Right lobe of liver (tissue), 6 donors: ENCODE measurements at regions not wholly inside any gene's neighbourhood (a gene's known extent, or its start where the extent isn't known, plus 50 kb on each side); places are given as distances from the start of the nearest gene placed in this dataset.

ENCODE experiments used
- ATAC-seq, 4 donors: fragments of 200-7000 bp; cut with Tn5 transposase; one replicate each; pipeline ENCODE4 v1.9.1; 2020; ENCODE audit warnings: mild to moderate bottlenecking in 4 of 4, moderate library complexity in 4 of 4
- DNase-seq, 3 donors: peaks; one replicate each; pipeline ENCODE4 v3.0.0-alpha.2; 2020
- H3K27ac ChIP-seq, 3 donors: fragments of 200-600 bp; one replicate each; pipeline ENCODE4 v1.8.0; 2022
- H3K27me3 ChIP-seq, 2 donors: fragments of 200-600 bp; one replicate each; pipeline ENCODE4 v1.8.0; 2022
- H3K36me3 ChIP-seq, 4 donors: fragments of 200-600 bp; sonication (generic) in 1 of 4; one replicate each; pipeline versions ENCODE4 v1.5.1 to v1.8.0; 2017 to 2022; ENCODE audit warnings: control low read depth in 1 of 4
- H3K4me1 ChIP-seq, 4 donors: fragments of 200-600 bp; sonication (generic) in 1 of 4; one replicate each; pipeline versions ENCODE4 v1.5.1 to v1.8.0; 2017 to 2022; ENCODE audit warnings: control low read depth in 1 of 4
- H3K4me3 ChIP-seq, 3 donors: fragments of 200-600 bp; one replicate each; pipeline ENCODE4 v1.8.0; 2022
- H3K9me3 ChIP-seq, 4 donors: fragments of 200-600 bp; sonication (generic) in 1 of 4; one replicate each; pipeline versions ENCODE4 v1.5.1 to v1.8.0; 2017 to 2022; ENCODE audit warnings: control low read depth in 1 of 4
- CTCF ChIP-seq, 4 donors: fragments of 200-600 bp in 3 of 4; fragments of 450-650 bp in 1 of 4; IDR thresholded peaks; one replicate each; pipeline versions ENCODE4 v1.5.1 to v1.8.0; 2016 to 2022; ENCODE audit warnings: antibody characterized with exemption in 4 of 4, mild to moderate bottlenecking in 2 of 4
- POLR2A ChIP-seq: fragments of 450-650 bp; IDR thresholded peaks from one replicate; pipeline ENCODE4 v1.6.1; 2017; ENCODE audit warnings: antibody characterized with exemption, mild to moderate bottlenecking
- WGBS: methylation state at CpG from one replicate; pipeline ENCODE4 v1.1.6; 2018; ENCODE audit warnings: low coverage, low lambda C conversion rate; ENCODE audit not compliant: insufficient coverage; ENCODE audit errors: missing lambda C conversion rate; 5-methylcytosine and 5-hydroxymethylcytosine counted together
- intact Hi-C, 2 donors: fragments of 100-400 bp; cut with DNase I; formaldehyde crosslinking; loops; one replicate each; pipeline versions ENCODE4 v1.11.2 to v1.14.1; 2022
- donor health status: DM: no; HTN: yes; CAD: no.
- donor health status: DM: no; HTN: no; CAD: no.
- donor health status: DM: no; HTN: no; CAD: no.
- donor health status: DM: no; HTN: yes; CAD: no.
- donor health status: DM: no; HTN: yes; CAD: no.

GRCh38 chr5:147061431-147061830 is 173.4 kb upstream of the STK32A start:
- no peak for DNase-seq
- H3K4me1 ChIP-seq = no peaks in the 10 kb centered on the region
- no peaks in the 10 kb centered on the region for H3K36me3 ChIP-seq
- no peak overlapping the region for H3K27ac ChIP-seq
- no peak for ATAC-seq
- H3K27me3 ChIP-seq = no peaks in the 10 kb centered on the region
- H3K4me3 ChIP-seq = no peak overlapping the region
- intact Hi-C loops = no loop called here
- 49% methylated on average over 4 of the region's 4 CpGs for WGBS
- TF ChIP-seq POLR2A (no peak), CTCF (IDR thresholded peaks at IDR 0.05) (no peak)
- no peaks in the 10 kb centered on the region for H3K9me3 ChIP-seq

GRCh38 chr5:147062427-147062826 is 172.4 kb upstream of the STK32A start:
- intact Hi-C loops = no loop called here

GRCh38 chr5:147063943-147064342 is 170.9 kb upstream of the STK32A start:
- DNase-seq = no peak
- WGBS = 88% methylated on average over 2 of the region's 2 CpGs
- no peaks in the 10 kb centered on the region for H3K36me3 ChIP-seq

More at GRCh38 chr5:147062427-147062826, 172.4 kb upstream of the STK32A start:
- H3K27ac ChIP-seq = no peak overlapping the region
- WGBS = 79% methylated on average over 4 of the region's 4 CpGs
- no peak for TF ChIP-seq CTCF (IDR thresholded peaks at IDR 0.05)
- no peak overlapping the region for H3K4me3 ChIP-seq
- DNase-seq (no peak), ATAC-seq (no peak)
- H3K27me3 ChIP-seq = no peaks in the 10 kb centered on the region
- no peaks in the 10 kb centered on the region for H3K4me1 ChIP-seq
- H3K9me3 ChIP-seq = no peaks in the 10 kb centered on the region
- H3K36me3 ChIP-seq = no peaks in the 10 kb centered on the region

GRCh38 chr5:147065071-147065470 is 169.8 kb upstream of the STK32A start:
- ATAC-seq (no peak), DNase-seq (no peak)
- no peaks in the 10 kb centered on the region for H3K4me1 ChIP-seq
- TF ChIP-seq POLR2A = no peak
- TF ChIP-seq CTCF (IDR thresholded peaks at IDR 0.05) = no peak
- H3K9me3 ChIP-seq = no peaks in the 10 kb centered on the region
- H3K27ac ChIP-seq = no peak overlapping the region
- no peaks in the 10 kb centered on the region for H3K36me3 ChIP-seq
- intact Hi-C loops = no loop called here
- no peak overlapping the region for H3K4me3 ChIP-seq
- H3K27me3 ChIP-seq = no peaks in the 10 kb centered on the region
- WGBS = 75% methylated on average over 1 of the region's 1 CpG

More at GRCh38 chr5:147063943-147064342, 170.9 kb upstream of the STK32A start:
- no peak overlapping the region for H3K27ac ChIP-seq
- no peaks in the 10 kb centered on the region for H3K27me3 ChIP-seq
- H3K4me1 ChIP-seq = no peaks in the 10 kb centered on the region
- intact Hi-C loops = no loop called here
- H3K9me3 ChIP-seq = no peaks in the 10 kb centered on the region
- no peak for TF ChIP-seq POLR2A
- H3K4me3 ChIP-seq = no peak overlapping the region
- ATAC-seq = no peak

- DNase-seq = no peak
- Histone ChIP-seq H3K36me3 (no peaks in the 10 kb centered on the region), H3K27ac (no peak overlapping the region), H3K4me1 (no peaks in the 10 kb centered on the region), H3K9me3 (no peaks in the 10 kb centered on the region), H3K27me3 (no peaks in the 10 kb centered on the region), H3K4me3 (no peak overlapping the region)
- WGBS = 66% methylated on average over 4 of the region's 4 CpGs
- TF ChIP-seq CTCF (IDR thresholded peaks at IDR 0.05) (no peak), POLR2A (no peak)
- ATAC-seq = no peak
- intact Hi-C loops = no loop called here
These were observed 165.8 kb upstream of the STK32A start for GRCh38 chr5:147068998-147069397.
